GM12892 (cell line): ENCODE measurements at regions not wholly inside any gene's neighbourhood (a gene's known extent, or its start where the extent isn't known, plus 50 kb on each side); places are given as distances from the start of the nearest gene placed in this dataset.

Experiments
- POLR2A ChIP-seq: IDR thresholded peaks from 2 replicates; pipeline ENCODE4 v1.6.1; 2011; ENCODE audit warnings: low read depth, low read length, control low read depth
- POLR2AphosphoS5 ChIP-seq: IDR thresholded peaks from 2 replicates; pipeline ENCODE4 v1.6.1; 2011; ENCODE audit warnings: low read depth, low read length, control low read depth
- TAF1 ChIP-seq: IDR thresholded peaks from 2 replicates; pipeline ENCODE4 v1.6.1; 2011; ENCODE audit warnings: low read depth, mild to moderate bottlenecking, control low read depth, low read length, borderline replicate concordance

GRCh38 chr5:87899721-87900131 lies 368.9 kb downstream of the TMEM161B start:
- TF ChIP-seq POLR2AphosphoS5: no peak
- no peak for TF ChIP-seq TAF1
- TF ChIP-seq POLR2A: no peak
